T-helper 22 cell (primary cell): ENCODE measurements at regions not wholly inside any gene's neighbourhood (a gene's known extent, or its start where the extent isn't known, plus 50 kb on each side); places are given as distances from the start of the nearest gene placed in this dataset.
"Not testable (repeated sequence)": the region's sequence is repeated elsewhere in the genome, so short reads cannot be mapped to it uniquely, and the experiment has no call there.

ENCODE experiments used
- DNase-seq: peaks from one replicate; pipeline ENCODE4 v3.0.0-alpha.2; 2020; ENCODE audit warnings: low read depth

- no peak for DNase-seq
Observed at GRCh38 chr2:7683708-7684107, 766.5 kb downstream of the RNF144A start.

GRCh38 chr2:7685342-7686015, 768.3 kb downstream of the RNF144A start:
- no peak for DNase-seq

- no peak for DNase-seq
Observed at GRCh38 chr2:7686016-7686385, 768.8 kb downstream of the RNF144A start.

GRCh38 chr2:7691961-7692656, 774.9 kb downstream of the RNF144A start:
- DNase-seq, result no peak

GRCh38 chr2:7692657-7693161, 775.5 kb downstream of the RNF144A start:
- no peak for DNase-seq

GRCh38 chr2:7693246-7694075, 776.2 kb downstream of the RNF144A start:
- no peak for DNase-seq

GRCh38 chr2:7694076-7694985, 777.1 kb downstream of the RNF144A start:
- no peak for DNase-seq

GRCh38 chr2:7696556-7696955, 779.3 kb downstream of the RNF144A start:
- DNase-seq, result not testable (repeated sequence)

GRCh38 chr2:7697052-7697451, 779.8 kb downstream of the RNF144A start:
- no peak for DNase-seq

GRCh38 chr2:7701791-7702190, 784.6 kb downstream of the RNF144A start:
- DNase-seq, result no peak

GRCh38 chr2:7703048-7703447, 785.8 kb downstream of the RNF144A start:
- no peak for DNase-seq

- DNase-seq, result no peak
Observed at GRCh38 chr2:7703543-7704144, 786.4 kb downstream of the RNF144A start.

GRCh38 chr2:7704296-7704865, 787.2 kb downstream of the RNF144A start:
- no peak for DNase-seq

GRCh38 chr2:7706791-7707190, 789.6 kb downstream of the RNF144A start:
- no peak for DNase-seq

GRCh38 chr2:7707723-7708122, 790.5 kb downstream of the RNF144A start:
- no peak for DNase-seq

- DNase-seq, result no peak
Observed at GRCh38 chr2:7709907-7710306, 792.7 kb downstream of the RNF144A start.

- DNase-seq, result no peak
Observed at GRCh38 chr2:7711167-7711566, 794.0 kb downstream of the RNF144A start.

GRCh38 chr2:7719876-7720275, 802.7 kb downstream of the RNF144A start:
- DNase-seq, result no peak

- DNase-seq, result no peak
Observed at GRCh38 chr2:7721413-7721995, 804.3 kb downstream of the RNF144A start.

GRCh38 chr2:7722212-7722910, 805.1 kb downstream of the RNF144A start:
- no peak for DNase-seq
